IPS DF 19.7 (cell line): ENCODE measurements at regions not wholly inside any gene's neighbourhood (a gene's known extent, or its start where the extent isn't known, plus 50 kb on each side); places are given as distances from the start of the nearest gene placed in this dataset.

ENCODE experiments used
- DNase-seq: peaks from one replicate; pipeline ENCODE4 v3.0.0-alpha.2; 2013; ENCODE audit warnings: low read depth, low spot score

- DNase-seq: no peak
These were observed 126.5 kb upstream of the RUNX3 start for GRCh38 chr1:25056536-25056935.

DNA sequence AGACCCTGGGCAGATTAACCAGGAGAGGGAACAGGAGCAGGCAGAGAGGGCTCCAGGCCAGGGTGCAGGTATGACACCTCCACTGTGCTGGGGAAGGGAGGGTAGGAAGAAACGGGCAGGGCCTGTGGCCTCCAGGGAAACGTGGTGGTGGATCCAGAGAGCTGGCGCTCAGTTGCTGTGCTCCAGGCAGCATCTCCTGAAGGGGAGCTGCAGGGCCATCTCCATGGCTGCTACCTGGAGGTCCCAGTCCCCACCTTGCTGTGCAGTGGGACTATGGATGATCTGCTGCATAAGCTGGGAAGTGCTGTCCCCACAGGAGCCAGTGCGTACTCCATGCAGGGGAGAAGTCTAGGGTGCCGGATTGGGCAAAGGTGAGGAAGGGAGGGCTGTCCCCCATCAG is 125.9 kb upstream of the RUNX3 start:
- no peak for DNase-seq

GRCh38 chr1:25055324-25055780 is 125.3 kb upstream of the RUNX3 start:
- no peak for DNase-seq

DNA sequence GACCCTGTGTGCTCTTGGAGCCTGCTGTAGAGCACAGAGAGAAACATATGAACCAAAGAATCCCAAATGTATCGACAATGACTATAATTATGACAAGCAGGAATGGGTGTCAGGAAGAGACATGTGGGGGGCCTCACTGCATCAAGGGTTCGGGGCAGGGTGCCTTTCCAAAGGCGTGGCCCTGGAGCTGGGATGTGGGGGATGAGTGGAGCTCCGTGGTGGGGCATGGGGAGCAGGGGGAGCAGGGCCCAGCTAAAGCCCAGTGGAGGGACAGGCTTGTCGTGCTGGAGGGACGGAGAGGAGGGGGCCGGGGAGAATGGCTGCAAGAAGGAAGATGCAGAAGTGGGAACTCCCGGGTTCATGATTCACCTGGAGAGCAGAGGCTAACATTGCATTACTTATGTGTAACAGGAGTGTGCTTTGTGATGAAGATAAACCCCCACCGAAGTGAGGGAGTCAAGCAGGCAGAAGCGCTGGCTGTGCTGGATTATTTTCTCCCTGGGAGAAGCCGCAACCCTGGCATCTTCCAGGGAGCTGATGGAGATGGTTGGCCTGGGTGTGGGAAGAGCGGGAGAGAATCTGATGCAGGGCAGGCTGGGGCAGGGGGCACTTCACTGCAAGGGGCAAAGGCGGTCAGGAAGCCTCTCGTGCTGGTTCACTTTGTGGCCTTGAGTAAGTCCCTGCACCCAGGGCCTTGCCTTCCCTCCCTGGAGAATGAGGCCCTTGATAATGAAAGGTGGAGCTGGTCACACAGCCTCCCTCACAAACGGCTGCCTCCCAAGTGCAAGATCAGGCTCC is 124.6 kb upstream of the RUNX3 start:
- no peak for DNase-seq

- DNase-seq: no peak
These were observed 123.6 kb upstream of the RUNX3 start for GRCh38 chr1:25053576-25054250.

DNA sequence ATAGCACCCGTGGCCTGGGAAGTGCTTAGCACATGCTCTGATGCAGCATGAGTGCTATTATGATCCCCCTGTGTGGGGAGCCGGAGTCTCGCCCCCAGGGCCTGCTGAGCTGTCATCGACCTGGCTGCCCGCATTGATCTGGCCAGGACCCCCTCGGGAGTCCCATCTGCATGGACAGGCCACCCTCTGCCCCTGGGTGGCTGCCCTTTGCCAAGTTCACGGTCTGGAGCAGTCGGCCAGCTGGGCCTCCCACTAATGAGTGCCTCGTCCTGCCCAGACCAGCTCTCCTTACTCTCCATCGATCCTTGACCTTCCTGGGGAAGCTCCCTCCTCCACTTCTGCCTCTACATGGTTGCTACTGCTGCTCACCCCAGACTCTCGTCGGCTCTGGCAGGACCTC is 121.8 kb upstream of the RUNX3 start:
- DNase-seq: no peak

GRCh38 chr1:25051504-25051903 is 121.4 kb upstream of the RUNX3 start:
- DNase-seq: no peak

DNA sequence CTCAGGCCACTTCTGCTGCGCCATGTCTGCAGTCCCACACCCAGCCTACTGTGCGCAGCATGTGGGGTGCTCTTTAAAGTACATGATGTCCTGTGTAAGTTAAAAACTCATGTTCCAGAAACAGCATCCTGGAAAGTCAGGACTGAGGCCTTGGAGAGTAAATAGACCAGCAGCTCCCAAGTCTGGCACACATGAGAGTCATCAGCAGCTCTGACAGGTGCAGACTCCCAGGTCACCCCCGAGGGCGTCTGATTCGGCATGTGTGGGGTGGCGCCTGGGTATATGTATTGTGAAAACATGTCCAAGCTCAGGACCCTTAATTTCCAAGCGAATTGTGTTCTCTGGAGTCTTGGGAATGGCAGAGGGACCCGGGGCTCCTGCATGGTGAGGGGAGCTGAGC is 120.1 kb upstream of the RUNX3 start:
- DNase-seq: no peak

DNA sequence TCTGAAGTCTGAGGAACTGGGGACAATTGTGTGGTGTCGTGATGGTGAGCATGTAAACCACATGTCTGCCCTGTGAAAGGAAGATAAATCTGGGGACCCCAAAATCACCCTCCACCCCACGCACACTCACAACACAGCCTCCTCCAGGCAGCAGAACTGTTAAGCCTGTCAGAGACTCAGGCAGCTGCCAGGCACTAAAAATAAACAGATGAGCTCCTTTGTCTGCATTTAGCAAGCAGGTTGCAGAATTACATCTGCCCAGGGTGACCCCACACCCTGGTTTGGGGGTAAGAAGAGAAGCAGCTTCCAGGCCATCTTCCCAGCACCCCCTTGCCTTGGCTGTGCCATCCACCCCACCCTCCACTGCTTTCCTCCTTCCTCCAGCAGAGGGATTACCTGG is 119.1 kb upstream of the RUNX3 start:
- no peak for DNase-seq

GRCh38 chr1:25048728-25049127 is 118.7 kb upstream of the RUNX3 start:
- no peak for DNase-seq

GRCh38 chr1:25047506-25048240 is 117.6 kb upstream of the RUNX3 start:
- DNase-seq: no peak

DNA sequence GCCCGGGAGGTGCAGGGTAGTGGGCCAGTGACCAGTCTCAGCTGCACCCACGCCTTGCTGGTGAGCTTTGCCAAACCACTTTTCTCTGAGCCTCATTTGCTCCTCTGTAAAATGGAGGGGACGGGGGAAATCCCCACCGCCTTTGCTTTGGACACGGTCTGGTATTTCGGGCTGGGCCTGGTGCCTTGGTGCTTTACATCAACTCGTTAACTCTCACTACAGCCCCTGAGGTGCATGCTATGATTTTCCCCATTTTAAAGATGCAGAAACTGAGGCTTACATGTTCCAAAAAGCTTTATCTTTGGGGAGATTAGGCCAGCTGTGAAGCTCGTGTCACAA is 116.1 kb upstream of the RUNX3 start:
- DNase-seq: no peak

- no peak for DNase-seq
These were observed 115.6 kb upstream of the RUNX3 start for GRCh38 chr1:25045480-25046193.

GRCh38 chr1:25043228-25043580 is 113.1 kb upstream of the RUNX3 start:
- DNase-seq: no peak

- DNase-seq: no peak
These were observed 112.5 kb upstream of the RUNX3 start for GRCh38 chr1:25042331-25043227.

DNA sequence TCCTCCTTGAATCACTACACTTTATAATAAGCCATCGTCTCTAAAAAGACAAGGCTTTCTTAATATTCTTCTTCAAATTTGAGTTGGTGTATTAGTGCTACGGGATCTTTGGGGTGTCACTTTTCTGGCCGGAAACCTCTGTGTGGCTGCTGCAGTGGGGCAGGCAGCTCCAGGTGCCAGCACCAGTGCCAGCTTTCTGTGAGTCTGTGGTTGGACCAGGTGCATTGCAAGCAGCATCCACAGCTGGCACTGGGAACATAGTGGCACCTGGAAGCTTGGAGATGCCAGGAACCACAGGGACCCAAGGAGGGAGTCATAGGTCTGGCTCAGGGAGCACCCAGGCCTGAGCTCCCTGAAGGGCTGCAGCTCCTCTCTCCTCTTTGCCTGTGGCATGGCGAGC is 111.8 kb upstream of the RUNX3 start:
- DNase-seq: no peak

DNA sequence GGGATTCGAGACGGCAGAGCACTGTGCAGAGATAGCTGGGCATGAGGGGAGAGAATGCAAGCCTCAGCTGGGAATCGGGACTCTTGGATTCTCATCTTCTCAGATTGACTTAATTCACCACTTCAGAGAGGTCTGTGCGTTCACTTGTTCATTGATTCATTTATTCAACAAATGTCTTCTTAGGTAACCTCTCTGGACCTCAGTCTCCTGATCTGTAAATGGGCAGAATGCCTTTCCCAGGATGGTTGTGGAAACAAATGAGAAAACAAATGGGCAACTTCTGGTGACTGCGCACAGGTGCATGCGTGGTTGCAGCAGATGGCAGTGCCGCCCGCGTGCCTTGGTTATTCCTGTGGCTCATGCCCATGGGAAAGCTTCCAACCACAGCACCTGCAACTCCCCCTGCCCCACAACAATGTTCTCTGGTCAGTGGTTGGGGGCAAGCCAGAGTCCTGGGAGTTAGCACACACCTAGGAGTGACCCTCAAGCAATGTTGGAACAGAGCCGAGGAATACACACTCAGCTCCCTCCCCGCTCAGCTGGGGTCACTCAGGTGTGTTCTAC is 110.1 kb upstream of the RUNX3 start:
- no peak for DNase-seq

DNA sequence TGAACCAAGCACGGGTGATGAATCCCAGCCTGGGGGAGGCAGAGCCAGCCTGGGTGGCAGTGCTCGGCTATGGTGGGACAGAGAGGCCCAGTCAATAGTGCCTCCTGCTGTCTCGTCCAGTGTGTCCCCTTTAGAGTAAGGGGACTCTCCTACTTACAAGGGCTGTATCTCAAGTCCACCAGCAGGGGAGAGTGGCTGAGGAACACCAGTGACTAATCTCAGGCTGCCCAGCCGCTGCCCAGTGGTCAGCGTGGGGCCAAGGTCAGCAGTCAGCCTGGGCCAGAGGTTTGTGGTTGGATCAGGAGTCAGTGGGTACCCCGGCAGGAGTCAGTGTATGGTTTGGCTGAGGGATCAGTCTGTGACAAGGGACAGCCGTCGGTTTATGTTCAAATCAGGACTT is 109.2 kb upstream of the RUNX3 start:
- no peak for DNase-seq

GRCh38 chr1:25038699-25039098 is 108.6 kb upstream of the RUNX3 start:
- no peak for DNase-seq

- DNase-seq: no peak
These were observed 107.3 kb upstream of the RUNX3 start for GRCh38 chr1:25037174-25038074.
